ENCODE measurements at regions not wholly inside any gene's neighbourhood (a gene's known extent, or its start where the extent isn't known, plus 50 kb on each side); places are given as distances from the start of the nearest gene placed in this dataset.

DNA sequence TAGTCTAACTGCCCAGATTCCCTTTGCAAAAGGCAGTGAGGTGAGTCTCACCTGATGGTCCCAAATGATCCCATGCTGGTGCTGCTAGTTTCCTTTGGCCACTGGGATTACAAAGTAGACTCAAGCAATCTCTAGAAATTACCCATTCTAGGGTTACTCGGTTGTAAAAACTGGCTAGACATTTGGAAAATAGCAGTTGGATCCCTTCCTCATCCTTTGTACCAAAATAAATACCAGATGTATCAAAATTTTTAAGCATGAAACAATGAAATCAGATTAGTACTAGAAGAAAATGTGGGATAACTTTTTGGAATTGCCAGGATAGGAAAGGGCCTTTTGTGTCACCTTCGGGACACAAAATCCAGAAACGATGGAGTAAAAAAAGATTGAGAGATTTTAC, 112.9 kb upstream of the TOP1 start:
- Histone ChIP-seq H3K27ac (no peak overlapping the region), H3K36me3 (no peaks in the 10 kb centered on the region)

GRCh38 chr20:40916276-40916675, 112.3 kb upstream of the TOP1 start:
- no peaks in the 10 kb centered on the region for H3K4me1 ChIP-seq
- ATAC-seq (no peak), DNase-seq (no peak)
- no peak for TF ChIP-seq CTCF (IDR thresholded peaks at IDR 0.05)
- no peak for TF ChIP-seq POLR2A (IDR thresholded peaks at IDR 0.05)
- no peak overlapping the region for H3K4me3 ChIP-seq
- no peaks in the 10 kb centered on the region for H3K27me3 ChIP-seq
- intact Hi-C loops (cut with DNase I), result no loop called here
- peaks cover 0 to 5% (median 0%) of the 10 kb centered on the region in 12 donors for H3K9me3 ChIP-seq
- H3K36me3 ChIP-seq, result no peaks in the 10 kb centered on the region
- WGBS, 4 donors, result 25 to 38% (median 34%) methylated on average over 1 of the region's 1 CpG
- no peak overlapping the region for H3K27ac ChIP-seq

More for the DNA sequence above, 112.9 kb upstream of the TOP1 start:
- ATAC-seq (no peak), DNase-seq (no peak)
- Histone ChIP-seq H3K9me3 (peaks cover 0 to under 1% (median 0%) of the 10 kb centered on the region in 12 donors), H3K4me3 (no peak overlapping the region), H3K4me1 (no peaks in the 10 kb centered on the region), H3K27me3 (no peaks in the 10 kb centered on the region)
- 62 to 86% (median 74%) methylated on average over 3 of the region's 3 CpGs for WGBS, 4 donors
- no peak for TF ChIP-seq POLR2A (IDR thresholded peaks at IDR 0.05)
- TF ChIP-seq CTCF (IDR thresholded peaks at IDR 0.05), result no peak
- intact Hi-C loops (cut with DNase I), result no loop called here

DNA sequence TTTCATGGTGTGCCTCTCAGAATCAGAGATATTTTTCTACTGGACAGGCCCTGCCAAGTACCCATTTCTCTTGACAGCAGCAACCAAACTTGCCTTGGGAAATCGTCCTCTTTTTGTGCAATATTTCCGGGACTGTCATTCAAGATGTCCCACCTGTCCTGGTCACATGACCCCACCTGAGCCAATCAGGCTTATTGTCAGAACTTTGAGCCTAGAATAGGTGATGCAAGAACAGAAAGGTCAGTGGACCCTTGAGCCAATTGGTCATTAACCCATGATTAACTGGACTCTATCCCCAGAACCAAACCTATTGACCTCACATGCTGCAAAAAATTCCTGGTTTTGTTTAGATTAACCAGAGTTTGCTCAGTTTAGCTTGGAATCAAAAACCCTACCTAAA, 108.3 kb upstream of the TOP1 start:
- Histone ChIP-seq H3K4me1 (no peaks in the 10 kb centered on the region), H3K4me3 (no peak overlapping the region), H3K27me3 (no peaks in the 10 kb centered on the region), H3K9me3 (peaks cover 0 to 7% (median 0%) of the 10 kb centered on the region in 12 donors), H3K36me3 (no peaks in the 10 kb centered on the region), H3K27ac (no peak overlapping the region)
- no peak for DNase-seq
- TF ChIP-seq POLR2A (IDR thresholded peaks at IDR 0.05) (no peak), CTCF (IDR thresholded peaks at IDR 0.05) (no peak)
- 80 to 92% (median 83%) methylated on average over 2 of the region's 2 CpGs for WGBS, 4 donors
- no peak for ATAC-seq
- intact Hi-C loops (cut with DNase I), result no loop called here

DNA sequence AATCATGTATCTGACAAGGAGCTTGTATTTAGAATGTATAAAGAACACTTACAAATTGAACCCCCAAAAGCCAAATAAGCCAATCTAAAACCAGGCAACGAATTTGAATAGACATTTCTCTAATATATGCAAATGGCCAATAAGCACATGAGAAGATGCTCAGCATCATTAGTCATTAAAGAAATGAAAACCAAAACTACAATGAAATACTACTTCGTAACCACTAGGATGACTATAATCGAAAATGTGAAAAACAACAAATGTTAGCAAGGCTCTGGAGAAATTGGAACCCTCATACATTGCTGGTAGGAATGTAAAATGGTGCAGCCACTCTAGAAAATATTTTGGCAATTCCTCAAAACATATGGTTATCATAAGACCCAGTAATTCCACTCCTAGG, 105.8 kb upstream of the TOP1 start:
- DNase-seq (no peak), ATAC-seq (no peak)
- Histone ChIP-seq H3K36me3 (no peaks in the 10 kb centered on the region), H3K27ac (no peak overlapping the region), H3K9me3 (peaks cover 0 to 7% (median 0%) of the 10 kb centered on the region in 12 donors), H3K27me3 (no peaks in the 10 kb centered on the region), H3K4me3 (no peak overlapping the region), H3K4me1 (no peaks in the 10 kb centered on the region)
- WGBS, 4 donors, result 79 to 83% (median 81%) methylated on average over 3 of the region's 3 CpGs
- intact Hi-C loops (cut with DNase I), result loop anchor here in 1 of 10 donors (2.0 kb wide), 1 partner anchor 28 kb away; no protein-coding TSS in a partner anchor
- TF ChIP-seq CTCF (IDR thresholded peaks at IDR 0.05) (no peak), POLR2A (IDR thresholded peaks at IDR 0.05) (no peak)
